Endothelial cell of umbilical vein (primary cell): ENCODE measurements at regions not wholly inside any gene's neighbourhood (a gene's known extent, or its start where the extent isn't known, plus 50 kb on each side); places are given as distances from the start of the nearest gene placed in this dataset.

Source experiments
- EZH2 ChIP-seq: IDR thresholded peaks from 2 replicates; pipeline ENCODE4 v1.6.1; 2012; ENCODE audit warnings: borderline replicate concordance, low read depth, mild to moderate bottlenecking, moderate library complexity, low read length, inconsistent platforms; ENCODE audit not compliant: severe bottlenecking
- FOS ChIP-seq: IDR thresholded peaks from 2 replicates; pipeline ENCODE4 v1.6.1; 2011; ENCODE audit warnings: mild to moderate bottlenecking, low read length, moderate library complexity, borderline replicate concordance; ENCODE audit not compliant: insufficient read depth
- JUN ChIP-seq: IDR thresholded peaks from 2 replicates; pipeline ENCODE4 v1.6.1; 2011; ENCODE audit warnings: borderline replicate concordance, low read depth; ENCODE audit not compliant: insufficient read length, insufficient read depth
- MYC ChIP-seq: IDR thresholded peaks from one replicate; pipeline ENCODE4 v1.6.1; 2011; ENCODE audit warnings: mild to moderate bottlenecking, low read depth, low read length
- POLR2A ChIP-seq: IDR thresholded peaks from 2 replicates; pipeline ENCODE4 v1.6.1; 2012; ENCODE audit warnings: low read depth, mild to moderate bottlenecking, control low read depth, low read length
- POLR2AphosphoS5 ChIP-seq: IDR thresholded peaks from 2 replicates; pipeline ENCODE4 v1.6.1; 2012; ENCODE audit warnings: low read depth, mild to moderate bottlenecking, control low read depth, low read length, moderate library complexity; ENCODE audit not compliant: insufficient read depth
- TF ChIP-seq, protein P1 (sequence below), 2 donors: IDR thresholded peaks; 1 replicate in 1 of 2; 2 replicates in 1 of 2; pipeline ENCODE4 v1.5.1; 2011; ENCODE audit warnings: low read length in 2 of 2, mild to moderate bottlenecking in 2 of 2, moderate library complexity in 2 of 2, control low read depth in 1 of 2, inconsistent platforms in 1 of 2, low read depth in 1 of 2; ENCODE audit not compliant: insufficient read depth in 1 of 2; ENCODE audit errors: extremely low read depth in 1 of 2
- TF ChIP-seq, protein P2 (sequence below): IDR thresholded peaks from 2 replicates; pipeline ENCODE4 v1.6.1; 2011; ENCODE audit not compliant: insufficient read depth, insufficient read length

DNA sequence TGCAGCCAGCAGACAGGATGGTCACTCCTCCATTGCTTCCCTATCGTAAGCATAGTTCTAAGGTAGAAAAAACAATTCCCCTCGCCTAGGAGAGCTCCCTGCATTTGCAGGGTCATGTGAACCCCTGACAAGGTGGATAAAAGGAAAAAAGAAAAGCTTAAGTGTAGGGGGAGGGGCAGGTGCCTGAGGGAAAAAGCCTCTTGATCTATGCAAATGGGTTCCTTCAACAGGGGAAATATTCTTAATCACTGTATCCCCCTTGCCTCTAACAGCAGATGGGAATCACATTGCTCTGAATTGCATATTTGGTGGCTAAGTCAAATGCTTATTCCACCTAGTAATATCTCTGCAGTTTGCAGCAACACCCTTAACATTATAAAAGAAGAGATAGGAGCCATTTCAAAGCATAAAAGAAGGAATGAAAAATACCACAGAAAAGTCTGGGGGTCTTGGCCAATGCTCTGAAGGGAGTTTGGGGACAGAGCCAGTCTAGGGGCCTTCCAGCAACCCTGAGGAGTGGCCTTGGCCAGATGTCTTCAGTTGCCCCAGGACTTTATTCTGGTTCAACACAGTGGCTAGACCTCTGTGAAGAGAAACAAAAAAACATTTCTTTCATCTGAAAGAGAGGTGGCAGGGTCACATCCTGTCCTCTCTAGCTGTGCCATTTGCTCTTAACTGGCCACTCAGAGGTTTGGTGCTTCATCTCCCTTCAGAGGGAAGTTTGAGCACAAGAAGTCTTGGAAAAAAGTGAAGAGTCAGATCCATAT, 660.4 kb upstream of the GJE1 start:
- TF ChIP-seq, protein P1, sequence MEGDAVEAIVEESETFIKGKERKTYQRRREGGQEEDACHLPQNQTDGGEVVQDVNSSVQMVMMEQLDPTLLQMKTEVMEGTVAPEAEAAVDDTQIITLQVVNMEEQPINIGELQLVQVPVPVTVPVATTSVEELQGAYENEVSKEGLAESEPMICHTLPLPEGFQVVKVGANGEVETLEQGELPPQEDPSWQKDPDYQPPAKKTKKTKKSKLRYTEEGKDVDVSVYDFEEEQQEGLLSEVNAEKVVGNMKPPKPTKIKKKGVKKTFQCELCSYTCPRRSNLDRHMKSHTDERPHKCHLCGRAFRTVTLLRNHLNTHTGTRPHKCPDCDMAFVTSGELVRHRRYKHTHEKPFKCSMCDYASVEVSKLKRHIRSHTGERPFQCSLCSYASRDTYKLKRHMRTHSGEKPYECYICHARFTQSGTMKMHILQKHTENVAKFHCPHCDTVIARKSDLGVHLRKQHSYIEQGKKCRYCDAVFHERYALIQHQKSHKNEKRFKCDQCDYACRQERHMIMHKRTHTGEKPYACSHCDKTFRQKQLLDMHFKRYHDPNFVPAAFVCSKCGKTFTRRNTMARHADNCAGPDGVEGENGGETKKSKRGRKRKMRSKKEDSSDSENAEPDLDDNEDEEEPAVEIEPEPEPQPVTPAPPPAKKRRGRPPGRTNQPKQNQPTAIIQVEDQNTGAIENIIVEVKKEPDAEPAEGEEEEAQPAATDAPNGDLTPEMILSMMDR (IDR thresholded peaks at IDR 0.05; ENCODE audit: extremely low read depth in 1 of 2, insufficient read depth in 1 of 2, low read depth in 1 of 2, low read length in 2 of 2) = no peak
- TF ChIP-seq EZH2 (no peak), POLR2A (no peak), POLR2AphosphoS5 (no peak), MYC (no peak), JUN (no peak), FOS (no peak)
- TF ChIP-seq, protein P2, sequence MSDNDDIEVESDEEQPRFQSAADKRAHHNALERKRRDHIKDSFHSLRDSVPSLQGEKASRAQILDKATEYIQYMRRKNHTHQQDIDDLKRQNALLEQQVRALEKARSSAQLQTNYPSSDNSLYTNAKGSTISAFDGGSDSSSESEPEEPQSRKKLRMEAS = no peak
